ENCODE measurements at regions not wholly inside any gene's neighbourhood (a gene's known extent, or its start where the extent isn't known, plus 50 kb on each side); places are given as distances from the start of the nearest gene placed in this dataset.
"Not testable (repeated sequence)": the region's sequence is repeated elsewhere in the genome, so short reads cannot be mapped to it uniquely, and the experiment has no call there.

- DNase-seq (ENCODE audit: low spot score), result no peak
Measured at GRCh38 chr4:25474690-25475089, 97.6 kb downstream of the ANAPC4 start.

DNA sequence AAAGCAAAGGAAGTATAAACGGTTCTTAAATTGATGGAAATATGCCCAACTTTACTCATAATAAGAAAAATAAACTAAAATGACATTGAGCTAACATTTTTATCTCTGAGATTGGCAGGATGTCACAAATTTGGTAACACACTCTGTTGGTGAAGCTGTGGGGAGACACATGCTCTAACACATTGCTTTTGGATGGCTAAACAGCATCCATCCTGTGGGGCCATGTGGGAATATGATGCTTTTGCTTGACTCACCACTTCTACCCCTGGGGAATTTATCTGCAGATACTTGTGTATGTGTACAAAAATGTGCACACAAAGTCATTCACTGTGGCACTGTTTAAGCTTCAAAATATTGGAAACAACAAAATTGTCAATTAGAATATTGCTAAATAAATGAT lies 100.2 kb downstream of the ANAPC4 start:
- DNase-seq (ENCODE audit: low spot score), result no peak

GRCh38 chr4:25481648-25482047 lies 104.6 kb downstream of the ANAPC4 start:
- no peak for DNase-seq (ENCODE audit: low spot score)

DNA sequence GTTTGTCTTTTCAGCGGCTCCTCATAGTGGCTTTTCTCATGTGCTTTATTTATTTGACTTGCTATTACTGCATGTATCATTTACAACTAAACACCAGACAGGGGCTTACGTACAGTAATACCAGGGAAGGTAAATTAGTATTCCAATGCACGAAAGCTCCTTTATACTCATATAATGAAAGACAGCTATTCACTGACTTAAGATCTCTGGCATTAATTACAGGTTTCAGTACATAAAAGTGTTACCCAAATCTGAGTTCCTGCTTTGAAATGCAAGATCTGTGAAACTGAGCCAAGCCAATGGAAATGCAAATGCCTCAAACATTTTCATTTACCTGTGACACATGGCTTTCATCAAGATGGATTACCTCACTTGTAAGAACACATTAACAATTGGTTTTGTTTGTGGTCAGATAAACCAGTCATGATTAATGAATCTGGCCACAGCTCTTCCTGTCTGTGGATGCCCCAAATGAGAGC lies 107.2 kb downstream of the ANAPC4 start:
- peak; percentile 14 for DNase-seq (ENCODE audit: low spot score)

DNA sequence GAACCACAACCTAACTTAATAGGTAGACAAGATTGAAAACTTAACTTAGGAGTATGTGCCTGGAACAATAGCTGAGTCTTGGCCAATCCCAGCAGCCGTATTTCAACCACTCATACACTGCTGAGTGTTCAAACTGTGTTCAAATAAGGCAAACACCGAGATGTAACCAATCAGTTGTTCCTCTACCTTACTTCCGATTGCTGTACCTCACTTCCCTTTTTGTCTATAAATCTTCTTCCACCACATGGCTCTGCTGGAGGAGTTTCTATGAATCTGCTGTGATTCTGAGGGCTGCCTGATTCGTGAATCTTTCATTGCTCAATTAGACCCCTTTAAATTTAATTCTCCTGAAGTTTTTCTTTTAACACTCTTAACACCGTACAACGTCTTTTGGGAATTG lies 108.0 kb downstream of the ANAPC4 start:
- no peak for DNase-seq (ENCODE audit: low spot score)

DNA sequence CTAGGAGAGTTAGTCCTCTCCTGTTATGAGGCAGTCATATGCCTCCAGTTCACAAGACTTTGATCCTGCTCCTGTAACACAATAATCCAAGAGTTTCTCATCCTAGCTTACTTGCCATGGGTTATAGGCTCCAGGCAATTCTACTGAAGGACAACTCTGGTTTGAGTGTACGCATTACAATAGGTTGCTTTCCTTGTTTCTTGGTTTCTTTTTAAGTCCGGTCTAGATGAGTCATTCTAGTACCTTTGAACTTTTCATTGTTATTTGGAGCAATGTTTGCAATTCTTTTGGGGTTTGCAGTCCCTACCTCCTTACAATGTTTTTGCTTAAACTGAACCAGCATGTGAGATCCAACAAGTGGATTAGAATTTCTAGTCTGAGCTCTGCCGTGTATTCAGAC lies 109.1 kb downstream of the ANAPC4 start:
- DNase-seq (ENCODE audit: low spot score), result no peak

- no peak for DNase-seq (ENCODE audit: low spot score)
Measured at GRCh38 chr4:25487155-25487554, 110.1 kb downstream of the ANAPC4 start.

DNA sequence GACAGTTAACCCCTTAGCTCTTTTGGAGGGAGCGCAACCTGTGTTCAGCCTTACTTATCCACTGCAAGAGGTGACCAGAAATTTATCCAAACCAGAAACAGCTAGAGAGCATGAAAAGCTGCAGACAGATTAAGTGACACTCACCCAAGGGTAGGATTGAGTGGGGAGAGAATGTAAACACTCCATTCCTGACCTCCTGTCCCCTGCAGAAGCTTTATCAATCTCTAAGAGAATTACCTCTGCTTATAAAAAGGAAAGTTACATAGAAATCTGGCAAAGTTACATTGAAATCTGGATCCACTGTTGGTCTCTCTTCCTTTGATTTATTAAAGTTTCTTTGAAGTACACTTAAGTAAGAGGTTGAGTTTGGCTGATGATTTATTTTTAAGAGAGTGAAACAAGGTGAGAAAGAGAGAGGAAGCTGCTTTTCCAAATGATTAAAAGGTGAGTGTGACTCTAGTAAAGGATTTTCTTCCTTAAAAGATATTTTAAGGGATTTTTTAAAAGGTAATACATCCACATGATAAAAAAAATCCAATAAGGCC lies 112.3 kb downstream of the ANAPC4 start:
- no peak for DNase-seq (ENCODE audit: low spot score)

- no peak for DNase-seq (ENCODE audit: low spot score)
Measured at GRCh38 chr4:25493466-25493865, 116.4 kb downstream of the ANAPC4 start.

GRCh38 chr4:25494166-25494565 lies 117.1 kb downstream of the ANAPC4 start:
- DNase-seq (ENCODE audit: low spot score), result no peak

- no peak for DNase-seq (ENCODE audit: low spot score)
Measured at GRCh38 chr4:25500626-25501316, 123.7 kb downstream of the ANAPC4 start.

GRCh38 chr4:25502115-25502514 lies 125.1 kb downstream of the ANAPC4 start:
- DNase-seq (ENCODE audit: low spot score), result no peak

DNA sequence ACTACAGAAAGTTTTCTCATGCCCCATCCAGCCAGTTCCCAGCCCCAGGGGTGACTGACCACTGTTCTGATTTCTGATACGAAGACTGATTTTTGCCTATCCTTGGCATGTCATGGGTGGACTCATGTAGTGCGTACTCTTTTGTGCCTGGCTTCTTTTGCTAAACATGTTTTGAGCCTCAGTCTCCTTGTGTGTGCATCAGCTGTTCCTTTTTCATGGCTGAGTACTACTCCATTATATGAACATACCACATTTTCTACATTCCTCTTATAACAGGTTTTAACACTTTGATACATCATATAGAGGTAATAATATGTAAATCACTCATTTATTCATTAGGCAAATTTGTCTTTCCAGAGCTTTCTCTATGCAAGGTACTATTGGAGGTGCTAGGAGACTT lies 126.7 kb downstream of the ANAPC4 start:
- DNase-seq (ENCODE audit: low spot score), result no peak

DNA sequence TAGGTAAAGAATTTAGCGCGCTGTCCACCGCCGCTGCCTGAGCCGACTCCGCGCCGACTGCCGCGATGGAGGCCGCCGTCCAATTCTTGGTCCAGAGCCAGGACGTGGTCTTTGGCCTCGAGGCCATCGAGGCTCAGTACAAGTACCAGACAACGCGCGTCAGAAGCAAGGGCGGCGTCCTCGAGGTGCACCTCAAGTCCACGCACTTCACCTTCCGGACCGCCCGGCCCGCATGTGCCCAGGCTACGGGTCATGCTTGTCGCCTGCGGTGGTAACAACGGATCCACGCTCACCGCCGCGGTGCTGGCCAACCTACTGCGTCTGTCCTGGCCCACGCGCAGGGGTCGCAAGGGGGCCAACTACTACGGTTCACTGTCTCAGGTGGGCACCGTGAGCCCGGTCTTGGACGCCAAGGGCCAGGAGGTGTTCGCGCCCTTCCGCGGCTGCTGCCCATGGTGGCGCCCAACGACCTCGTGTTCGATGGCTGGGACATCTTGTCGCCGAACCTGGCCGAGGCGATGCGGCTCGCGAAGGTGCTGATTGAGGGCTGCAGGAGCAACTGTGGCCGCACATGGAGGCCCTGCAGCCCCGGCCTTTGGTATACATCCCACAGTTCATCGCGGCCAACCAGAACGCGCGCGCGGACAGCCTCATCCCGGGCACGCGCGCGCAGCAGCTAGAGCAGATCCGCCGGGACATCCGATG lies 128.0 kb downstream of the ANAPC4 start:
- no peak for DNase-seq (ENCODE audit: low spot score)

DNA sequence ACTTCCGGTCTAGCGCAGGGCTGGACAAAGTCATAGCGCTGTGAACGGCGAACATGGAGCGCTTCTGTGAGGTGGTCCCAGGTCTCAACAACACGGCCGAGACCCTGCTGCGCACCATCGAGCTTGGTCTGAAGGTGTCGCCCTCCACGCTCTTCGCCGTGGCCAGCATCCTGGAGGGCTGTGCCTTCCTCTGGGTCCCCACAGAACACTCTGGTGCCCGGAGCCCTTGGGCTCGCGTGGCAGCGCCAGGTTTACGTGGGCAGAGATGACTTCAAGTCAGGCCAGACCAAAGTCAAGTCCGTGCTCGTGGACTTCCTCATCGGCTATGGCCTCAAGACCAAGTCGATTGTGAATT lies 128.6 kb downstream of the ANAPC4 start:
- DNase-seq (ENCODE audit: low spot score), result no peak

- no peak for DNase-seq (ENCODE audit: low spot score)
Measured at GRCh38 chr4:25506032-25506571, 129.0 kb downstream of the ANAPC4 start.

- no peak for DNase-seq (ENCODE audit: low spot score)
Measured at GRCh38 chr4:25509646-25510045, 132.6 kb downstream of the ANAPC4 start.

DNA sequence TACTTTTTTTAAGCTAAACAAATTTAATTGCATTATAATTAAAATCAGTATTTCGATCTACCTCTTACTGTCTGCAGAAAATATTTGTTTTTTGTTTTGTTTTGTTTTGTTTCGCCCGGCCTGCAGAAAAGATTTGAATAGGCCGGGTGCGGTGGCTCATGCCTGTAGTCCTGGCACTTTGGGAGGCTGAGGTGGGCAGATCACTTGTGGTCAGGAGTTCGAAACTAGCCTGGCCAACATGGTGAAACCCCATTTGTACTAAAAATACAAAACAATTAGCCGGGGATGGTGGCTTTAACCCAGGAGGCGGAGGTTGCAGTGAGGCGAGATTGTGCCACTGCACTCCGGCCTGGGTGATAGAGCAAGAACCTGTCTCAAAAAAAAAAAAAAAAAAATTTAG lies 134.8 kb downstream of the ANAPC4 start:
- not testable (repeated sequence) for DNase-seq (ENCODE audit: low spot score)

DNA sequence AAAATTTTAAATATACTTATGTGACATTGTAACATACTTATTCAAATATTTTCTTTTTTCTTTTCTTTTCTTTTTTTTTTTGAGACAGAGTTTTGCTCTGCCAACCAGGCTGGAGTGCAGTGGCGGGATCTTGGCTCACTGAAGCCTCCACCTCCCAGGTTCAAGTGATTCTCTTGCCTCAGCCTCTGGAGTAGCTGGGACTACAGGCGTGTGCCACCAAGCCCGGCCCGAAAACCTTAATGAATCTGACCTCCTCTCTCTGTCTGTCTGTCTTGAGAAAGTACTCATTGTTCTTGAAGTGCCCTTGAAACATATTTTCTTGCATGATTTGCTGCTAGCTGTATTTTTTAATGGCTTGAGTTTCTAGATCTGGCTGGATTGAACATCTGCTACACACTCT lies 136.8 kb downstream of the ANAPC4 start:
- DNase-seq (ENCODE audit: low spot score), result no peak

DNA sequence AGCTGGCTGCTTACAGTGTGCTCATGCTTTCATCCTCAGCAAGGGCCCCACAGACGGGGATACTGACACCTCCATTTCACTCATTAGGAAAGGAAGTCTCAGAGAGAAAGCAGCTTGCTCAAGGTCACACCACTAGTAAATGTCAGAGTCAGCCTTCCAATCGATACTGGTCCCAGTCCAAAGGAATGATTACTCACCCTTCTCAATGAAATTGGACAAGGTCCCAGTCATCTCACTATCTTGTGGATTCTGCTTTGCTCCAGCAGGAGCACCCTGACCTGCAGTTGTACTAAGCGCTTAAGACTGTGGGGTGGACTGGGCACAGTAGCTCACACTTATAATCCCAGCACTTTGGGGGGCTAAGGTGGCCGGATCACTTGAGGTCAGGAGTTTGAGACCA lies 132.2 kb upstream of the SLC34A2 start:
- DNase-seq (ENCODE audit: low spot score), result no peak

- no peak for DNase-seq (ENCODE audit: low spot score)
Measured at GRCh38 chr4:25524663-25525062, 131.0 kb upstream of the SLC34A2 start.

DNA sequence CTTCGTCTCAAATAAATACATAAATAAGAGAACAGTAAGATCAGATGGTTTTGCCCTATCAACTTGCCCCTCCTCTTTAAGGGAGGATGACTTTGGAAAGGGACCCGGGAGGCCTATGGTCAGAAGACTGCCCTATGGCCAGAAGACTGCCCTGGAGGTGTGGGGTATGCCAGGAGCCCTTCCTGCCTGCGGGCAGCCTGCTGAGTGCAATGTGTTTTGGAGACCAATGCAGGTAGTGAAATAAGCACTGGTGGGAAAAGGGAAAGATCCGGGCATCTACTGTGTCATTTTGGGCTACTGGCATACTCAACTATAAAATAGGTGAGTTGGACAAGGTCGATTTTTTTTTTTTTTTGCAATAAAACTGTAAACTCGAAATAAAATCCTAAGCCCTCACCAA lies 129.8 kb upstream of the SLC34A2 start:
- no peak for DNase-seq (ENCODE audit: low spot score)

GRCh38 chr4:25527034-25527433 lies 128.6 kb upstream of the SLC34A2 start:
- DNase-seq (ENCODE audit: low spot score), result no peak
